ENCODE measurements at regions not wholly inside any gene's neighbourhood (a gene's known extent, or its start where the extent isn't known, plus 50 kb on each side); places are given as distances from the start of the nearest gene placed in this dataset.

DNA sequence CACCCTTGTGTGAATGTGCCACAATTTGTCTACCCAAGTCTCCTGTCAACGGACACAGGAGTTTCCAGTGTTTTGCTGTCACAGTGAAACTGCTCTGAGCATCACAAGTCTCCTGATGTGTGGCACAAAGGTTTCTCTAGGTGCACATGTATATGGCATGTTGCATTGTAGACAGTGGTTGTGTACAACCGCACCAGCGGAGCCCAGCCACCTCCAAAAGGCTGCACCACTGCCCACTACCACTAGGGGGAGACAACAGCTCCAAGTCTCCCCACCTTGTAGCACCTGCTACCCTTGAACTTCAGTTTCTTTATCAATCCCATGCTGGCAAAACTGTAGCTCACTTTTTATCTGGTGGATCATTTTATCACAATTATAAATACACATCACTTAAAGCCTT lies 95.5 kb upstream of the ZNF469 start:
- H3K27ac Mint-ChIP-seq (ENCODE audit: unreplicated experiment), result no peak overlapping the region
- Histone ChIP-seq H3K79me2 (ENCODE audit: insufficient read depth, low read length) (no peaks in the 10 kb centered on the region), H3K9ac (ENCODE audit: low read length) (no peak overlapping the region), H2AFZ (ENCODE audit: low read depth, low read length) (no peak overlapping the region), H3K4me3 (ENCODE audit: insufficient read depth, low read depth, low read length) (no peak overlapping the region), H3K4me2 (ENCODE audit: low read length) (no peak overlapping the region), H3K4me1 (ENCODE audit: insufficient read depth, low read length) (no peaks in the 10 kb centered on the region), H3K9me3 (ENCODE audit: insufficient read depth, low read depth, low read length) (peaks cover 13% of the 10 kb centered on the region), H3K27ac (ENCODE audit: low read depth, low read length) (no peak overlapping the region), H3K36me3 (ENCODE audit: insufficient read depth, low read length) (no peaks in the 10 kb centered on the region), H4K20me1 (ENCODE audit: insufficient read depth, low read length) (no peaks in the 10 kb centered on the region), H3K27me3 (ENCODE audit: insufficient read depth, low read length) (peaks cover 3% of the 10 kb centered on the region)
- H3K4me1 Mint-ChIP-seq (ENCODE audit: low read depth, unreplicated experiment), result no peaks in the 10 kb centered on the region
- no peak for FAIRE-seq
- peaks cover 10% of the 10 kb centered on the region for H3K27me3 Mint-ChIP-seq (ENCODE audit: low read depth, unreplicated experiment)
- no peaks in the 10 kb centered on the region for H3K36me3 Mint-ChIP-seq (ENCODE audit: low read depth, unreplicated experiment)
- TF ChIP-seq, protein P1, sequence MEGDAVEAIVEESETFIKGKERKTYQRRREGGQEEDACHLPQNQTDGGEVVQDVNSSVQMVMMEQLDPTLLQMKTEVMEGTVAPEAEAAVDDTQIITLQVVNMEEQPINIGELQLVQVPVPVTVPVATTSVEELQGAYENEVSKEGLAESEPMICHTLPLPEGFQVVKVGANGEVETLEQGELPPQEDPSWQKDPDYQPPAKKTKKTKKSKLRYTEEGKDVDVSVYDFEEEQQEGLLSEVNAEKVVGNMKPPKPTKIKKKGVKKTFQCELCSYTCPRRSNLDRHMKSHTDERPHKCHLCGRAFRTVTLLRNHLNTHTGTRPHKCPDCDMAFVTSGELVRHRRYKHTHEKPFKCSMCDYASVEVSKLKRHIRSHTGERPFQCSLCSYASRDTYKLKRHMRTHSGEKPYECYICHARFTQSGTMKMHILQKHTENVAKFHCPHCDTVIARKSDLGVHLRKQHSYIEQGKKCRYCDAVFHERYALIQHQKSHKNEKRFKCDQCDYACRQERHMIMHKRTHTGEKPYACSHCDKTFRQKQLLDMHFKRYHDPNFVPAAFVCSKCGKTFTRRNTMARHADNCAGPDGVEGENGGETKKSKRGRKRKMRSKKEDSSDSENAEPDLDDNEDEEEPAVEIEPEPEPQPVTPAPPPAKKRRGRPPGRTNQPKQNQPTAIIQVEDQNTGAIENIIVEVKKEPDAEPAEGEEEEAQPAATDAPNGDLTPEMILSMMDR (IDR thresholded peaks at IDR 0.05; ENCODE audit: insufficient read depth, low read depth, low read length), result peak; percentile 49
- TF ChIP-seq EZH2 (IDR thresholded peaks at IDR 0.05; ENCODE audit: insufficient read depth, low read length), result no peak
- H3K9me3 Mint-ChIP-seq (ENCODE audit: unreplicated experiment), result peaks cover 7% of the 10 kb centered on the region
- DNase-seq (ENCODE audit: low read depth), result no peak
- H3K4me3 Mint-ChIP-seq (ENCODE audit: unreplicated experiment), result no peak overlapping the region

DNA sequence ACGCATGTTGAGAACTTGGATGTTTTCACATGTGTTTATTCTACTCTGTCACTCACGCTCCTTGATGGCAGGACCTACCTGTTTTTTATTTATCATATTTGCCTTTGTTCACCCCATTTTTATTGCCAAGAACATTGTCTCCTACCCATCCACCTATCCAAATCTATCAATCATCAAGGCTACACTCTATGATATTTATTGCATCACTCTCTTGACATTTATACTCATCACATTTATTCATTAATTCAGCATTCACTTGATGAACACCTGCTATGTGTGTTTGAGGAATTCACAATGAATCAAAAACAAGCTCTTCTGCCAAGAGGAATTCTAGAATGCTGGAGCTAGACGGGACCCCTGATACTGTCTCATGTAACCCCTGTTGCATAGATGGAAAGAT lies 94.5 kb upstream of the ZNF469 start:
- no peak for TF ChIP-seq EZH2 (IDR thresholded peaks at IDR 0.05; ENCODE audit: insufficient read depth, low read length)
- TF ChIP-seq, protein P1 (IDR thresholded peaks at IDR 0.05; ENCODE audit: insufficient read depth, low read depth, low read length), result no peak
- Mint-ChIP-seq H3K4me3 (ENCODE audit: unreplicated experiment) (no peak overlapping the region), H3K27ac (ENCODE audit: unreplicated experiment) (no peak overlapping the region), H3K27me3 (ENCODE audit: low read depth, unreplicated experiment) (peaks cover 10% of the 10 kb centered on the region), H3K4me1 (ENCODE audit: low read depth, unreplicated experiment) (no peaks in the 10 kb centered on the region), H3K9me3 (ENCODE audit: unreplicated experiment) (peaks cover 8% of the 10 kb centered on the region), H3K36me3 (ENCODE audit: low read depth, unreplicated experiment) (no peaks in the 10 kb centered on the region)
- Histone ChIP-seq H3K36me3 (ENCODE audit: insufficient read depth, low read length) (no peaks in the 10 kb centered on the region), H3K4me2 (ENCODE audit: low read length) (no peak overlapping the region), H2AFZ (ENCODE audit: low read depth, low read length) (no peak overlapping the region), H3K27me3 (ENCODE audit: insufficient read depth, low read length) (no peaks in the 10 kb centered on the region), H3K9me3 (ENCODE audit: insufficient read depth, low read depth, low read length) (peaks cover 13% of the 10 kb centered on the region), H3K27ac (ENCODE audit: low read depth, low read length) (no peak overlapping the region), H3K4me1 (ENCODE audit: insufficient read depth, low read length) (no peaks in the 10 kb centered on the region), H4K20me1 (ENCODE audit: insufficient read depth, low read length) (no peaks in the 10 kb centered on the region), H3K79me2 (ENCODE audit: insufficient read depth, low read length) (no peaks in the 10 kb centered on the region), H3K9ac (ENCODE audit: low read length) (no peak overlapping the region), H3K4me3 (ENCODE audit: insufficient read depth, low read depth, low read length) (no peak overlapping the region)
- DNase-seq (ENCODE audit: low read depth) (no peak), FAIRE-seq (no peak)

DNA sequence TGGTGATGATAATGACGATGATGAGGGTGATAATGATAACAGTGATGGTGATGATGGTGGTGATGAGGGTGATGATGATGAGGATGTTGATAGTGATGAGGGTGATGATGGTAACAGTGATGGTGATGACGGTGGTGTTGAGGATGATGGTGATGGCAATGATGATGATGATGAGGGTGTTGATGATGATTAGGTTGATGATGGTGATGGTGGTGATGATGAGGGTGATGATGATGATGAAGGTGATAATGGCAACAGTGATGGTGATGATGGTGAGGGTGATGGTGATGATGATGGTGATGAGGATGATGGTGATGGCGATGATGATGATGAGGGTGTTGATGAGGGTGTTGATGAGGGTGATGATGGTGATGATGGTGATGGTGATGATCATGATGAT lies 93.8 kb upstream of the ZNF469 start:
- Mint-ChIP-seq H3K27me3 (ENCODE audit: low read depth, unreplicated experiment) (peaks cover 10% of the 10 kb centered on the region), H3K9me3 (ENCODE audit: unreplicated experiment) (peaks cover 5% of the 10 kb centered on the region), H3K4me1 (ENCODE audit: low read depth, unreplicated experiment) (no peaks in the 10 kb centered on the region), H3K27ac (ENCODE audit: unreplicated experiment) (no peak overlapping the region), H3K4me3 (ENCODE audit: unreplicated experiment) (no peak overlapping the region), H3K36me3 (ENCODE audit: low read depth, unreplicated experiment) (no peaks in the 10 kb centered on the region)
- Histone ChIP-seq H3K36me3 (ENCODE audit: insufficient read depth, low read length) (no peaks in the 10 kb centered on the region), H3K4me2 (ENCODE audit: low read length) (no peak overlapping the region), H3K4me1 (ENCODE audit: insufficient read depth, low read length) (no peaks in the 10 kb centered on the region), H4K20me1 (ENCODE audit: insufficient read depth, low read length) (no peaks in the 10 kb centered on the region), H3K27ac (ENCODE audit: low read depth, low read length) (no peak overlapping the region), H2AFZ (ENCODE audit: low read depth, low read length) (no peak overlapping the region), H3K79me2 (ENCODE audit: insufficient read depth, low read length) (no peaks in the 10 kb centered on the region), H3K9me3 (ENCODE audit: insufficient read depth, low read depth, low read length) (peaks cover 13% of the 10 kb centered on the region), H3K4me3 (ENCODE audit: insufficient read depth, low read depth, low read length) (no peak overlapping the region), H3K27me3 (ENCODE audit: insufficient read depth, low read length) (no peaks in the 10 kb centered on the region), H3K9ac (ENCODE audit: low read length) (no peak overlapping the region)
- no peak for TF ChIP-seq EZH2 (IDR thresholded peaks at IDR 0.05; ENCODE audit: insufficient read depth, low read length)
- TF ChIP-seq, protein P1 (IDR thresholded peaks at IDR 0.05; ENCODE audit: insufficient read depth, low read depth, low read length), result no peak
- peak; percentile 55 for FAIRE-seq
- no peak for DNase-seq (ENCODE audit: low read depth)
